Stomach (tissue), 8 donors: ENCODE measurements at regions not wholly inside any gene's neighbourhood (a gene's known extent, or its start where the extent isn't known, plus 50 kb on each side); places are given as distances from the start of the nearest gene placed in this dataset.

Source experiments
- DNase-seq, 2 donors: peaks; one replicate each; pipeline versions ENCODE4 v3.0.0 to v3.0.0-alpha.2; 2013 to 2019
- H3K27ac ChIP-seq, 5 donors: fragments of 200-600 bp in 4 of 5; sonication (generic) in 4 of 5; one replicate each; pipeline ENCODE4 v1.5.1; 2013 to 2019; ENCODE audit warnings: mild to moderate bottlenecking in 1 of 5, moderate library complexity in 1 of 5
- H3K27me3 ChIP-seq, 3 donors: fragments of 200-600 bp; sonication (generic); one replicate each; pipeline ENCODE4 v1.5.1; 2017 to 2019; ENCODE audit warnings: mixed run types in 1 of 3
- H3K36me3 ChIP-seq, 4 donors: fragments of 200-600 bp; sonication (generic); 1 replicate in 3 of 4; 2 replicates in 1 of 4; pipeline ENCODE4 v1.5.1; 2016 to 2019
- H3K4me1 ChIP-seq, 4 donors: fragments of 200-600 bp; sonication (generic); one replicate each; pipeline ENCODE4 v1.5.1; 2016 to 2019
- H3K4me3 ChIP-seq, 4 donors: fragments of 200-600 bp; sonication (generic) in 3 of 4; one replicate each; pipeline ENCODE4 v1.5.1; 2016 to 2019; ENCODE audit warnings: mild to moderate bottlenecking in 1 of 4
- H3K9me3 ChIP-seq, 4 donors: fragments of 200-600 bp; sonication (generic); one replicate each; pipeline ENCODE4 v1.5.1; 2016 to 2019
- EP300 ChIP-seq: sonication (generic); formaldehyde crosslinking; IDR thresholded peaks from one replicate; pipeline ENCODE4 v1.6.1; 2017; ENCODE audit warnings: antibody characterized with exemption
- POLR2A ChIP-seq, 4 donors: fragments of 450-650 bp; IDR thresholded peaks; one replicate each; pipeline ENCODE4 v1.6.1; 2016; ENCODE audit warnings: antibody characterized with exemption in 4 of 4, control low read depth in 2 of 4, mild to moderate bottlenecking in 1 of 4, moderate library complexity in 1 of 4
- POLR2AphosphoS5 ChIP-seq, 3 donors: sonication (generic); formaldehyde crosslinking; IDR thresholded peaks; one replicate each; pipeline ENCODE4 v1.6.1; 2016; ENCODE audit warnings: antibody characterized with exemption in 3 of 3
- WGBS, 5 donors: extraction: QIAGEN DNeasy Blood & Tissue Kit in 3 of 5; methylation state at CpG; one replicate each; pipeline versions ENCODE4 v1.1.5 to v1.1.7; 2013 to 2018; 5-methylcytosine and 5-hydroxymethylcytosine counted together
- intact Hi-C: fragments of 100-400 bp; cut with DNase I; formaldehyde crosslinking; loops from one replicate; pipeline ENCODE4 v1.15.1; 2023; ENCODE audit warnings: low total_unique reads
- TF ChIP-seq, protein P1 (sequence below), 7 experiments: fragments of 450-650 bp in 4 of 7; fragments of 200-600 bp in 3 of 7; sonication (generic) in 3 of 7; IDR thresholded peaks; one replicate each; pipeline ENCODE4 v1.5.1; 2016 to 2019; ENCODE audit warnings: antibody characterized with exemption in 7 of 7, control low read depth in 2 of 7, mild to moderate bottlenecking in 1 of 7
- donor health status: healthy with polysubstance abuse.
- donor health status: Bipolar disorder and iron deficiency.
- donor health status: healthy.

DNA sequence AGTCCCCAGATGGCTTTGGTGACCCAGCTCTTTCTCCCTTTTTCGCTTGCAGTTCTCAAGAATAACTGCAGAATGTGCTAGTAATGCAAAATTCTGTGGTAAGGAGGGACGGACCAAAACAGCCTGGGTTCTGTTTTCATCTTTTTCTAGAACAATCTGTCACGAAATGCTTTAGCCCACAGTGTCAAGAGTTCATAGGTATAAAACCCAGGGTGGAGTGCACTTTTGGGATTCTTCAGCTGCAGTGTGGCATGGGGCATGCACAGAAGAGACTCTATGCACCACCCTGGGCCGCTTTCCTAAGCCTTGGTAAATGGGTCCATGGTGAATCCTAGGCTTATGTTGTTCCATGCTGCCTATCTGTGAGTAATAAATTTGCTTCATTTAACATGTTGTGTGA lies 1072.7 kb upstream of the GBE1 start:
- Histone ChIP-seq H3K27me3 (no peaks in the 10 kb centered on the region), H3K36me3 (no peaks in the 10 kb centered on the region), H3K9me3 (no peaks in the 10 kb centered on the region), H3K27ac (no peak overlapping the region), H3K4me3 (no peak overlapping the region), H3K4me1 (no peaks in the 10 kb centered on the region)
- WGBS, 5 donors = 65 to 78% (median 75%) methylated on average over 4 of the region's 4 CpGs
- DNase-seq = no peak
- intact Hi-C loops = no loop called here
- no peak for TF ChIP-seq POLR2A (IDR thresholded peaks at IDR 0.05)
- TF ChIP-seq, protein P1, sequence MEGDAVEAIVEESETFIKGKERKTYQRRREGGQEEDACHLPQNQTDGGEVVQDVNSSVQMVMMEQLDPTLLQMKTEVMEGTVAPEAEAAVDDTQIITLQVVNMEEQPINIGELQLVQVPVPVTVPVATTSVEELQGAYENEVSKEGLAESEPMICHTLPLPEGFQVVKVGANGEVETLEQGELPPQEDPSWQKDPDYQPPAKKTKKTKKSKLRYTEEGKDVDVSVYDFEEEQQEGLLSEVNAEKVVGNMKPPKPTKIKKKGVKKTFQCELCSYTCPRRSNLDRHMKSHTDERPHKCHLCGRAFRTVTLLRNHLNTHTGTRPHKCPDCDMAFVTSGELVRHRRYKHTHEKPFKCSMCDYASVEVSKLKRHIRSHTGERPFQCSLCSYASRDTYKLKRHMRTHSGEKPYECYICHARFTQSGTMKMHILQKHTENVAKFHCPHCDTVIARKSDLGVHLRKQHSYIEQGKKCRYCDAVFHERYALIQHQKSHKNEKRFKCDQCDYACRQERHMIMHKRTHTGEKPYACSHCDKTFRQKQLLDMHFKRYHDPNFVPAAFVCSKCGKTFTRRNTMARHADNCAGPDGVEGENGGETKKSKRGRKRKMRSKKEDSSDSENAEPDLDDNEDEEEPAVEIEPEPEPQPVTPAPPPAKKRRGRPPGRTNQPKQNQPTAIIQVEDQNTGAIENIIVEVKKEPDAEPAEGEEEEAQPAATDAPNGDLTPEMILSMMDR (IDR thresholded peaks at IDR 0.05) = no peak
- TF ChIP-seq POLR2AphosphoS5 (IDR thresholded peaks at IDR 0.05) = no peak
- no peak for TF ChIP-seq EP300

- H3K4me1 ChIP-seq = no peaks in the 10 kb centered on the region
- H3K27ac ChIP-seq = no peak overlapping the region
- H3K9me3 ChIP-seq = peaks cover 0 to 7% (median 0%) of the 10 kb centered on the region in 4 donors
- no peaks in the 10 kb centered on the region for H3K27me3 ChIP-seq
- TF ChIP-seq EP300 (no peak), POLR2AphosphoS5 (IDR thresholded peaks at IDR 0.05) (no peak), POLR2A (IDR thresholded peaks at IDR 0.05) (no peak)
- TF ChIP-seq, protein P1 (IDR thresholded peaks at IDR 0.05) = no peak
- intact Hi-C loops = no loop called here
- no peak overlapping the region for H3K4me3 ChIP-seq
- 52 to 61% (median 54%) methylated on average over 2 of the region's 2 CpGs for WGBS, 5 donors
- no peak for DNase-seq
- H3K36me3 ChIP-seq = no peaks in the 10 kb centered on the region
Measured at GRCh38 chr3:82824491-82824890, 1063.0 kb upstream of the GBE1 start.

- Histone ChIP-seq H3K27me3 (no peaks in the 10 kb centered on the region), H3K4me3 (no peak overlapping the region), H3K36me3 (no peaks in the 10 kb centered on the region), H3K27ac (no peak overlapping the region), H3K4me1 (no peaks in the 10 kb centered on the region), H3K9me3 (peaks cover 5 to 25% (median 10%) of the 10 kb centered on the region in 4 donors)
- TF ChIP-seq POLR2A (IDR thresholded peaks at IDR 0.05) = no peak
- no peak for TF ChIP-seq EP300
- TF ChIP-seq, protein P1 (IDR thresholded peaks at IDR 0.05) = no peak
- TF ChIP-seq POLR2AphosphoS5 (IDR thresholded peaks at IDR 0.05) = no peak
- no peak for DNase-seq
- intact Hi-C loops = no loop called here
Measured at GRCh38 chr3:82816086-82816485, 1054.6 kb upstream of the GBE1 start.

GRCh38 chr3:82815417-82816058 lies 1054.1 kb upstream of the GBE1 start:
- Histone ChIP-seq H3K27ac (no peak overlapping the region), H3K4me3 (no peak overlapping the region), H3K4me1 (no peaks in the 10 kb centered on the region), H3K36me3 (no peaks in the 10 kb centered on the region), H3K27me3 (no peaks in the 10 kb centered on the region), H3K9me3 (peaks cover 5 to 25% (median 10%) of the 10 kb centered on the region in 4 donors)
- DNase-seq = no peak
- intact Hi-C loops = no loop called here
- WGBS, 5 donors = 92 to 100% (median 97%) methylated on average over 2 of the region's 2 CpGs
- TF ChIP-seq POLR2AphosphoS5 (IDR thresholded peaks at IDR 0.05) (no peak), EP300 (no peak), POLR2A (IDR thresholded peaks at IDR 0.05) (no peak)
- TF ChIP-seq, protein P1 (IDR thresholded peaks at IDR 0.05) = no peak
